ENCODE measurements at regions not wholly inside any gene's neighbourhood (a gene's known extent, or its start where the extent isn't known, plus 50 kb on each side); places are given as distances from the start of the nearest gene placed in this dataset.

- intact Hi-C loops (cut with DNase I; ENCODE audit: low total_unique reads): no loop called here
- TF ChIP-seq CTCF (IDR thresholded peaks at IDR 0.05): no peak
- TF ChIP-seq POLR2A (IDR thresholded peaks at IDR 0.05): no peak
- DNase-seq (ENCODE audit: low spot score in 2 of 2): peak in 1 of 2 donors; percentile 73
- WGBS, 2 donors: 43 to 55% methylated on average over 14 of the region's 14 CpGs
- H3K4me3 ChIP-seq (ENCODE audit: low read depth, poor library complexity, severe bottlenecking): no peak overlapping the region
Measured at GRCh38 chr11:71339396-71339881, 87.1 kb upstream of the SHANK2 start.

DNA sequence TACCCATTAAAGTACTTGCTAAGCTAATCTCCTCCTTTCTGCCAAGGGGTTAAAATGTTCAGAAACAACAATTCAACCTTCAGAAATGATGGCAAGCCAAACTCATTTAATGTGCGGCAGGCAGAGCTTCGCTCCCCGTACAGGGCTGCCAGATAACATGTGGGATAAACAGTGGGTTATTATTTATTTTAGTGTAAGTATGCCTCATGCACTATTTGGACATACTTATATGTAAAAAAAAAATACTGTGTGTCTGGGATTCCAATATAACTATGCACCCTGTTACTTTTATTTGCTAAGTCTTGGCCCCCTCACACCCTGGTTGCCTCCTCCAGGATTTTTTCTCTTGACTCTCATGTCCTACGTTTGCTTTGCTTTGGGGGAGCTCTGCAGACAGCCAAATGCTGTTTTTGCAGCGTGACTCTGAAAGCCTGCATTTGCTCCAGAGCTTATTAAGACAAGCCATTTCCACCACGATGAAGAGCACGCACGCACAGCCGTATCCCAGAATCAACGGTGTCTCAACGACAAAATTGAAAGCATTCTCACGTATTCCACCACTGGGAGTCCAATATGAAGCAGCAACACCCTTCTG lies 86.5 kb upstream of the SHANK2 start:
- 58 to 66% methylated on average over 12 of the region's 12 CpGs for WGBS, 2 donors
- H3K4me3 ChIP-seq (ENCODE audit: low read depth, poor library complexity, severe bottlenecking): no peak overlapping the region
- peak in 1 of 2 donors; percentile 50 for DNase-seq (ENCODE audit: low spot score in 2 of 2)
- TF ChIP-seq POLR2A (IDR thresholded peaks at IDR 0.05): no peak
- TF ChIP-seq CTCF (IDR thresholded peaks at IDR 0.05): no peak
- intact Hi-C loops (cut with DNase I; ENCODE audit: low total_unique reads): no loop called here

DNA sequence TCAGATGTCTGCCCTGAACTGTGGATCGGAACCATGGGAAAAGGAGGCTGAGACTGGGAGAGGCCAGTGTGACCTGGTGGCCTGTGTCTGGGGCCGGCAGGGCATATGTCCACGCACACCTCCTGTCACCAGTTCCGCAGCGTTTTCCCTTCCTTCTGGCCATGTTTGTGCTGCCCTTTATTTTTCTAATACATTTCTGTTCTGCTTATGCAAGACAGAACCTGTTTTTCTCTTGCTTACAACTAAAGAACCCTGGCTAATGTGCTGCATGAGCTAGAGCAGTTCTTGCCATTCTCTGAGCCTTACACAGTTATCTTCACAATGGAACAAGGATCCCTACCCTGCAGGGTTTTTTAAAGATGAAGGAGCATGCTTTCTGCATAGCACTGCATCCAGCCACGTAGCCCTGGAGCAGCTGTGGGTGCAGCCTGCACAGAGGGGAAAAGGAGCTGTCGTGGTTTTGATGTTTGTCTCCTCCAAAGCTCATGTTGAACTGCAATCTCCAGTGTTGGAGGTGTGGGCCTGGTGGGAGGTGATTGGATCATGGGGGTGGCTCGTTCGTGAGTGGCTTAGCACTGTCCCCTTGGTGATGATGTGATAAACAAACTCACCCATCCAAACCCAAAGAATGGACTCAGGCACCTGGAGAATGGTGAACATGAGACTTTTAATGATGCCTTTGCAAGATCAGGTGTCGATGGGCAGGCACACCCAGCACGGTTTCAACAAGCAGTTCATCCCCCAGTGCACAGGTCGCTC lies 84.8 kb upstream of the SHANK2 start:
- intact Hi-C loops (cut with DNase I; ENCODE audit: low total_unique reads): no loop called here
- DNase-seq (ENCODE audit: low spot score in 2 of 2): peak in 1 of 2 donors; percentile 46
- H3K4me3 ChIP-seq (ENCODE audit: low read depth, poor library complexity, severe bottlenecking): no peak overlapping the region
- WGBS, 2 donors: 64 to 65% methylated on average over 12 of the region's 12 CpGs
- TF ChIP-seq POLR2A (IDR thresholded peaks at IDR 0.05) (no peak), CTCF (IDR thresholded peaks at IDR 0.05) (no peak)

GRCh38 chr11:71336176-71336995 lies 84.0 kb upstream of the SHANK2 start:
- WGBS, 2 donors: 86% methylated on average over 9 of the region's 9 CpGs
- no peak overlapping the region for H3K4me3 ChIP-seq (ENCODE audit: low read depth, poor library complexity, severe bottlenecking)
- DNase-seq (ENCODE audit: low spot score in 2 of 2): peak in 1 of 2 donors; percentile 60
- TF ChIP-seq POLR2A (IDR thresholded peaks at IDR 0.05) (no peak), CTCF (IDR thresholded peaks at IDR 0.05) (no peak)
- intact Hi-C loops (cut with DNase I; ENCODE audit: low total_unique reads): no loop called here

GRCh38 chr11:71335371-71335770 lies 83.0 kb upstream of the SHANK2 start:
- no peak for DNase-seq (ENCODE audit: low spot score in 2 of 2)
- H3K4me3 ChIP-seq (ENCODE audit: low read depth, poor library complexity, severe bottlenecking): no peak overlapping the region
- intact Hi-C loops (cut with DNase I; ENCODE audit: low total_unique reads): no loop called here
- WGBS, 2 donors: 78 to 80% methylated on average over 1 of the region's 1 CpG
- TF ChIP-seq CTCF (IDR thresholded peaks at IDR 0.05) (no peak), POLR2A (IDR thresholded peaks at IDR 0.05) (no peak)
